ENCODE measurements at regions not wholly inside any gene's neighbourhood (a gene's known extent, or its start where the extent isn't known, plus 50 kb on each side); places are given as distances from the start of the nearest gene placed in this dataset.
"Not testable (repeated sequence)": the region's sequence is repeated elsewhere in the genome, so short reads cannot be mapped to it uniquely, and the experiment has no call there.

- Histone ChIP-seq H3K4me2 (ENCODE audit: low read depth, low read length, poor library complexity, severe bottlenecking) (no peak overlapping the region), H3K79me2 (ENCODE audit: insufficient read depth, low read length) (no peaks in the 10 kb centered on the region), H3F3A (ENCODE audit: low read depth) (no peaks in the 10 kb centered on the region), H2AFZ (ENCODE audit: low read length) (no peak overlapping the region), H3K27me3 (ENCODE audit: insufficient read depth, low read length, poor library complexity, severe bottlenecking) (no peaks in the 10 kb centered on the region), H4K20me1 (ENCODE audit: insufficient read depth, low read length, poor library complexity, severe bottlenecking) (no peaks in the 10 kb centered on the region), H3K36me3 (ENCODE audit: insufficient read depth, low read length) (no peaks in the 10 kb centered on the region), H3K4me1 (ENCODE audit: insufficient read depth, low read length, poor library complexity, severe bottlenecking) (peaks cover 13% of the 10 kb centered on the region), H3K9me3 (ENCODE audit: insufficient read depth, low read depth, low read length) (no peaks in the 10 kb centered on the region), H3K9me2 (replicated peaks; ENCODE audit: low read depth, low read length) (no peaks in the 10 kb centered on the region), H3K4me3 (ENCODE audit: low read length, poor library complexity, severe bottlenecking) (no peak overlapping the region), H3K9ac (ENCODE audit: low read depth, low read length, poor library complexity, severe bottlenecking) (no peak overlapping the region)
- no peak for TF ChIP-seq EZH2phosphoT487 (IDR thresholded peaks at IDR 0.05; ENCODE audit: borderline replicate concordance)
- TF ChIP-seq CTCF (conservative IDR thresholded peaks at IDR 0.05; ENCODE audit: low read length) = no peak
Measured at GRCh38 chr3:124149081-124149480, 157.2 kb upstream of the ROPN1 start.

- no peaks in the 10 kb centered on the region for H3K27me3 ChIP-seq (ENCODE audit: insufficient read depth, low read length, poor library complexity, severe bottlenecking)
- H3F3A ChIP-seq (ENCODE audit: low read depth) = no peaks in the 10 kb centered on the region
- no peak overlapping the region for H3K4me3 ChIP-seq (ENCODE audit: low read length, poor library complexity, severe bottlenecking)
- H3K4me2 ChIP-seq (ENCODE audit: low read depth, low read length, poor library complexity, severe bottlenecking) = no peak overlapping the region
- H3K79me2 ChIP-seq (ENCODE audit: insufficient read depth, low read length) = no peaks in the 10 kb centered on the region
- TF ChIP-seq EZH2phosphoT487 (IDR thresholded peaks at IDR 0.05; ENCODE audit: borderline replicate concordance) = no peak
- no peak for TF ChIP-seq CTCF (conservative IDR thresholded peaks at IDR 0.05; ENCODE audit: low read length)
- H3K9me2 ChIP-seq (replicated peaks; ENCODE audit: low read depth, low read length) = no peaks in the 10 kb centered on the region
- H2AFZ ChIP-seq (ENCODE audit: low read length) = no peak overlapping the region
- no peaks in the 10 kb centered on the region for H3K36me3 ChIP-seq (ENCODE audit: insufficient read depth, low read length)
- no peaks in the 10 kb centered on the region for H4K20me1 ChIP-seq (ENCODE audit: insufficient read depth, low read length, poor library complexity, severe bottlenecking)
- H3K9ac ChIP-seq (ENCODE audit: low read depth, low read length, poor library complexity, severe bottlenecking) = no peak overlapping the region
- H3K4me1 ChIP-seq (ENCODE audit: insufficient read depth, low read length, poor library complexity, severe bottlenecking) = peaks cover 13% of the 10 kb centered on the region
- no peaks in the 10 kb centered on the region for H3K9me3 ChIP-seq (ENCODE audit: insufficient read depth, low read depth, low read length)
Measured at GRCh38 chr3:124149771-124150170, 157.8 kb upstream of the ROPN1 start.

GRCh38 chr3:124152891-124153290 lies 161.0 kb upstream of the ROPN1 start:
- not testable (repeated sequence) for H3K27me3 ChIP-seq (ENCODE audit: insufficient read depth, low read length, poor library complexity, severe bottlenecking); H3K4me2 ChIP-seq (ENCODE audit: low read depth, low read length, poor library complexity, severe bottlenecking)

GRCh38 chr3:124156866-124157712 lies 165.2 kb upstream of the ROPN1 start:
- no peak overlapping the region for H3K4me2 ChIP-seq (ENCODE audit: low read depth, low read length, poor library complexity, severe bottlenecking)
- H3F3A ChIP-seq (ENCODE audit: low read depth) = no peaks in the 10 kb centered on the region
- H3K36me3 ChIP-seq (ENCODE audit: insufficient read depth, low read length) = no peaks in the 10 kb centered on the region
- H3K79me2 ChIP-seq (ENCODE audit: insufficient read depth, low read length) = no peaks in the 10 kb centered on the region
- H3K9ac ChIP-seq (ENCODE audit: low read depth, low read length, poor library complexity, severe bottlenecking) = no peak overlapping the region
- H3K9me3 ChIP-seq (ENCODE audit: insufficient read depth, low read depth, low read length) = no peaks in the 10 kb centered on the region
- H4K20me1 ChIP-seq (ENCODE audit: insufficient read depth, low read length, poor library complexity, severe bottlenecking) = no peaks in the 10 kb centered on the region
- peaks cover 27% of the 10 kb centered on the region for H3K4me1 ChIP-seq (ENCODE audit: insufficient read depth, low read length, poor library complexity, severe bottlenecking)
- H2AFZ ChIP-seq (ENCODE audit: low read length) = no peak overlapping the region
- H3K9me2 ChIP-seq (replicated peaks; ENCODE audit: low read depth, low read length) = no peaks in the 10 kb centered on the region
- H3K27me3 ChIP-seq (ENCODE audit: insufficient read depth, low read length, poor library complexity, severe bottlenecking) = no peaks in the 10 kb centered on the region
- H3K4me3 ChIP-seq (ENCODE audit: low read length, poor library complexity, severe bottlenecking) = no peak overlapping the region
- no peak for TF ChIP-seq EZH2phosphoT487 (IDR thresholded peaks at IDR 0.05; ENCODE audit: borderline replicate concordance)
- TF ChIP-seq CTCF (conservative IDR thresholded peaks at IDR 0.05; ENCODE audit: low read length) = no peak

More at GRCh38 chr3:124152891-124153290, 161.0 kb upstream of the ROPN1 start:
- H4K20me1 ChIP-seq (ENCODE audit: insufficient read depth, low read length, poor library complexity, severe bottlenecking); H3K36me3 ChIP-seq (ENCODE audit: insufficient read depth, low read length); H3K9me3 ChIP-seq (ENCODE audit: insufficient read depth, low read depth, low read length); H3K9ac ChIP-seq (ENCODE audit: low read depth, low read length, poor library complexity, severe bottlenecking); H3K9me2 ChIP-seq (replicated peaks; ENCODE audit: low read depth, low read length); H3F3A ChIP-seq (ENCODE audit: low read depth); H3K79me2 ChIP-seq (ENCODE audit: insufficient read depth, low read length); H3K4me1 ChIP-seq (ENCODE audit: insufficient read depth, low read length, poor library complexity, severe bottlenecking); H3K4me3 ChIP-seq (ENCODE audit: low read length, poor library complexity, severe bottlenecking); H2AFZ ChIP-seq (ENCODE audit: low read length): not testable (repeated sequence)

Data from Loucy (cell line).